Panc1 (cell line): ENCODE measurements at regions not wholly inside any gene's neighbourhood (a gene's known extent, or its start where the extent isn't known, plus 50 kb on each side); places are given as distances from the start of the nearest gene placed in this dataset.
"Not testable (repeated sequence)": the region's sequence is repeated elsewhere in the genome, so short reads cannot be mapped to it uniquely, and the experiment has no call there.

Experiments
- ATAC-seq: fragments of 200-7000 bp; cut with Tn5 transposase; 2 replicates; pipeline ENCODE4 v1.9.1; 2020; ENCODE audit warnings: mild to moderate bottlenecking, moderate library complexity
- BruUV-seq: library from RNA; stranded (reverse); fragments of 400-500 nt; replicated peaks from 2 replicates; lab custom pipeline; 2021; lab: Mats Ljungman, UMichigan
- CTCF ChIA-PET: fragments of 300-600 bp; sonication (Branson Sonifier 250); formaldehyde crosslinking; loops from one replicate; lab custom pipeline; 2022; ENCODE audit warnings: antibody characterized with exemption; lab: Charles Lee
- POLR2A ChIA-PET: fragments of 300-600 bp; sonication (Branson Sonifier 250); formaldehyde crosslinking; loops from one replicate; lab custom pipeline; 2022; ENCODE audit warnings: antibody characterized with exemption; lab: Charles Lee
- DNase-seq: peaks from one replicate; pipeline ENCODE4 v3.0.0-alpha.2; 2010; ENCODE audit warnings: low read depth, low spot score
- H3K27ac ChIP-seq: 2 replicates; pipeline ENCODE4 v1.5.1; 2011; ENCODE audit warnings: mild to moderate bottlenecking, low read length, inconsistent platforms
- H3K27me3 ChIP-seq: fragments of 200-500 bp; sonication (Bioruptor generic); 2 replicates; pipeline ENCODE4 v1.6.0; 2014; ENCODE audit warnings: low read length, inconsistent platforms; ENCODE audit not compliant: control insufficient read depth, insufficient read depth
- H3K36me3 ChIP-seq: fragments of 200-500 bp; sonication (Bioruptor generic); 2 replicates; pipeline ENCODE4 v1.5.1; 2014; ENCODE audit warnings: inconsistent platforms, mild to moderate bottlenecking, low read length, moderate library complexity; ENCODE audit not compliant: control insufficient read depth, insufficient read depth
- H3K4me1 ChIP-seq: 2 replicates; pipeline ENCODE4 v1.5.1; 2011; ENCODE audit warnings: inconsistent platforms, mild to moderate bottlenecking, low read length, moderate library complexity; ENCODE audit not compliant: control insufficient read depth, insufficient read depth
- H3K4me3 ChIP-seq, 2 experiments: 2 replicates each; pipeline ENCODE4 v1.5.1; 2011 to 2012; ENCODE audit warnings: low read depth in 2 of 2, low read length in 2 of 2, mild to moderate bottlenecking in 2 of 2, inconsistent platforms in 1 of 2, moderate library complexity in 1 of 2
- H3K9me3 ChIP-seq: fragments of 200-500 bp; sonication (Bioruptor generic); 2 replicates; pipeline ENCODE4 v1.5.1; 2014; ENCODE audit warnings: low read depth, mild to moderate bottlenecking, inconsistent platforms, low read length, moderate library complexity; ENCODE audit not compliant: control insufficient read depth, insufficient read depth
- CTCF ChIP-seq: fragments of 450-650 bp; IDR thresholded peaks from 2 replicates; pipeline ENCODE4 v1.5.1; 2017; ENCODE audit warnings: mild to moderate bottlenecking
- POLR2AphosphoS5 ChIP-seq: IDR thresholded peaks from 2 replicates; pipeline ENCODE4 v1.6.1; 2012; ENCODE audit warnings: mild to moderate bottlenecking, low read depth, low read length, moderate library complexity
- REST ChIP-seq, 2 experiments: IDR thresholded peaks; 2 replicates each; pipeline ENCODE4 v1.6.1; 2011 to 2012; ENCODE audit warnings: low read depth in 2 of 2, control low read depth in 1 of 2, low read length in 1 of 2, mild to moderate bottlenecking in 1 of 2, moderate library complexity in 1 of 2; ENCODE audit not compliant: insufficient read depth in 1 of 2
- SIN3A ChIP-seq: IDR thresholded peaks from 2 replicates; pipeline ENCODE4 v1.6.1; 2012; ENCODE audit warnings: low read depth, mild to moderate bottlenecking, low read length, moderate library complexity, borderline replicate concordance; ENCODE audit not compliant: insufficient read depth
- TCF7L2 ChIP-seq: IDR thresholded peaks from 2 replicates; pipeline ENCODE4 v1.6.1; 2011; ENCODE audit warnings: mild to moderate bottlenecking, low read depth, low read length, inconsistent platforms
- in situ Hi-C: cut with HindIII; loops from 2 replicates; pipeline ENCODE4 v1.10.0; 2016; ENCODE audit warnings: low sequenced_read_pairs, low pct_unique_long_range_greater_than_20kb
- intact Hi-C: fragments of 100-400 bp; cut with micrococcal nuclease; formaldehyde crosslinking; loops from one replicate; pipeline ENCODE4 v1.10.0; 2022; ENCODE audit not compliant: unreplicated experiment

DNA sequence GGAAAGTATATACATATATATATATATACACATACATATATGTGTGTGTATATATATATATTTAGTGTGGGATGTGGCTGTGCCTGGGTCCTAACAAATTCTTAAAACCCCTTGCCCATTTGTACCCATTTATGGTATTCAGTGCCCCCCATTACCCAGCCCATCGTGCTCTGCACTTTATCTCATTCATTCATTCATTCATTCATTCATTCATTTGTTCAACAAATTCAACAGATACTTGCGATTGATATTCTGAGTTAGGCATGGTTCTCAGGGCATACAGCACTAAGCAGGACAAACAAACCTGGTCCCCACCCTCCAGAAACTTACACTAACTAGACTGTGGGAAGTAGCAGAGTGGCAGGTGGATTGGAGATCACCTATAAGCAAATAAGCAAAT lies 56.6 kb upstream of the LMO2 start:
- H3K4me1 ChIP-seq = no peaks in the 10 kb centered on the region
- ChIA-PET CTCF (no interaction called here), POLR2A (no interaction called here)
- H3K27ac ChIP-seq = no peak overlapping the region
- no peaks in the 10 kb centered on the region for H3K27me3 ChIP-seq
- DNase-seq (no peak), ATAC-seq (no peak)
- TF ChIP-seq POLR2AphosphoS5 = no peak
- no peak for TF ChIP-seq SIN3A
- TF ChIP-seq TCF7L2 = no peak
- TF ChIP-seq REST (IDR thresholded peaks at IDR 0.05; ENCODE audit: insufficient read depth in 1 of 2, low read depth in 2 of 2, low read length in 1 of 2) = no peak
- TF ChIP-seq CTCF = no peak
- H3K36me3 ChIP-seq = no peaks in the 10 kb centered on the region
- in situ Hi-C loops = no loop called here
- no peaks in the 10 kb centered on the region for H3K9me3 ChIP-seq
- H3K4me3 ChIP-seq = no peak overlapping the region
- intact Hi-C loops = no loop called here
- BruUV-seq = no TSS peak

DNA sequence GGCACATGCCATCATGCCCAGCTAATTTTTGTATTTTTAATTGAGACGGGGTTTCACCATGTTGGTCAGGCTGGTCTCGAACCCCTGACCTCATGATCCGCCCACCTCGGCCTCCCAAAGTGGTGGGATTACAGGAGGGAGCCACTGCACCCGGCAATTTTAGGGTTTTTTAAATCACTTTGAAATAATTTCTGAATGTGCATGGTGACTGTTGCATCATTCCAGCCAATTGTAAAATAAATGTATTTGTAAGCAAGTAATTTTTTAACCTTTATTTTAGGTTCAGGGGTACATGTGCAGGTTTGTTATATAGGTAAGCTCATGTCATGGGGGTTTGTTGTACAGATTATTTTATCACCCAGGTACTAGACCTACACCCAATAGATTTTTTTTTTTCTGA lies 56.0 kb upstream of the LMO2 start:
- CTCF ChIA-PET = interaction anchor here (0.7 kb wide), 1 partner anchor 86 kb away, joined by 10 read pairs; no protein-coding TSS in a partner anchor
- DNase-seq, intact Hi-C loops, H3K4me1 ChIP-seq, H3K36me3 ChIP-seq, H3K4me3 ChIP-seq, in situ Hi-C loops, ATAC-seq, H3K27ac ChIP-seq, H3K27me3 ChIP-seq, BruUV-seq, H3K9me3 ChIP-seq: not testable (repeated sequence)
- POLR2A ChIA-PET = interaction anchor here (0.6 to 0.7 kb wide), 2 partner anchors 13 to 359 kb away, joined by 3 to 9 read pairs; no protein-coding TSS in a partner anchor

- ATAC-seq = no peak
- POLR2A ChIA-PET = no interaction called here
- intact Hi-C loops = no loop called here
These were observed 55.1 kb upstream of the LMO2 start for GRCh38 chr11:33946930-33947329.

More at GRCh38 chr11:33946930-33947329, 55.1 kb upstream of the LMO2 start:
- no peaks in the 10 kb centered on the region for H3K36me3 ChIP-seq
- H3K27me3 ChIP-seq = no peaks in the 10 kb centered on the region
- no peaks in the 10 kb centered on the region for H3K9me3 ChIP-seq
- H3K27ac ChIP-seq = no peak overlapping the region
- no peak for DNase-seq
- in situ Hi-C loops = no loop called here
- CTCF ChIA-PET = interaction anchor here (0.7 kb wide), 1 partner anchor 87 kb away, joined by 10 read pairs; no protein-coding TSS in a partner anchor
- H3K4me1 ChIP-seq = no peaks in the 10 kb centered on the region
- TF ChIP-seq TCF7L2 (no peak), SIN3A (no peak)
- H3K4me3 ChIP-seq = no peak overlapping the region
- BruUV-seq = no TSS peak
